Peyer's patch (tissue), 4 donors: ENCODE measurements at regions not wholly inside any gene's neighbourhood (a gene's known extent, or its start where the extent isn't known, plus 50 kb on each side); places are given as distances from the start of the nearest gene placed in this dataset.

Experiments
- POLR2A ChIP-seq, 2 donors: fragments of 450-650 bp; IDR thresholded peaks; one replicate each; pipeline ENCODE4 v1.5.1; 2017; ENCODE audit warnings: antibody characterized with exemption in 2 of 2, mild to moderate bottlenecking in 2 of 2, moderate library complexity in 2 of 2
- TF ChIP-seq, protein P1 (sequence below), 6 experiments: fragments of 450-650 bp in 4 of 6; fragments of 200-600 bp in 2 of 6; sonication (generic) in 1 of 6; IDR thresholded peaks; one replicate each; pipeline ENCODE4 v1.5.1; 2017 to 2019; ENCODE audit warnings: antibody characterized with exemption in 6 of 6, mild to moderate bottlenecking in 3 of 6, moderate library complexity in 1 of 6

DNA sequence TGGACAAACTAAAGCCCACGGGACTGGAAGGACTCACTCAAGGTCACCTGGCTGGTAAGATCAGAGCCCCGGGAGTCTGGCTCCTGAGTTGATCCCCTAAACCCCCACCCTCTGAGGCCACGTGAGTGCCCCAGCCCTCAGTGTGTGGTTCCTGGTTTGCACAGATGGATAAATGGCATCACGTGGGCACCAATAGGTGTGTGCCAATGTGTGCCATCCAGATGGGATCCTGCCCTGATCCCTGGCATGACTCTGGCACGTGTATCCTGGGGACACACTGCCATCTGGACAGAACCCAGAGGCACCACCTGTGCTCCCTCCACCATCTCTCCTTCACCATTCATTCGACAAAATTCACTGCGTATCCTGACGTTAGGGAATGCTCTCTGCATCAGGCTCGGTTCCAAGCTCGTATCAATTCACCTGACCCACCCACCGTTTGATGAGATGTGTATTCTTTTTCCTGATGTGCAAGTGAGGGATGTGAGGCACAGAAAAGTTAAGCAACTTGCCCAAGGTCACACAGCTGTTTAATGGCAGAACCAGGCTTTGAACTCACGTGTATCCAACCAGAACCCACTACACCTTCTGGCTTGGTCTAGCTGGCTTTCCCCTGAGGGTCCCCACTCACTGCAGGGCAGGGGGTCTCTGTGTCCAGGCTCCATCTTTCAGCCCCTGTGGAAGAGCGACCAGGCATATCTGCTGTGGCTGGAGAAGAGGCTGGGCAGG lies 49.8 kb upstream of the PAX7 start:
- TF ChIP-seq, protein P1, sequence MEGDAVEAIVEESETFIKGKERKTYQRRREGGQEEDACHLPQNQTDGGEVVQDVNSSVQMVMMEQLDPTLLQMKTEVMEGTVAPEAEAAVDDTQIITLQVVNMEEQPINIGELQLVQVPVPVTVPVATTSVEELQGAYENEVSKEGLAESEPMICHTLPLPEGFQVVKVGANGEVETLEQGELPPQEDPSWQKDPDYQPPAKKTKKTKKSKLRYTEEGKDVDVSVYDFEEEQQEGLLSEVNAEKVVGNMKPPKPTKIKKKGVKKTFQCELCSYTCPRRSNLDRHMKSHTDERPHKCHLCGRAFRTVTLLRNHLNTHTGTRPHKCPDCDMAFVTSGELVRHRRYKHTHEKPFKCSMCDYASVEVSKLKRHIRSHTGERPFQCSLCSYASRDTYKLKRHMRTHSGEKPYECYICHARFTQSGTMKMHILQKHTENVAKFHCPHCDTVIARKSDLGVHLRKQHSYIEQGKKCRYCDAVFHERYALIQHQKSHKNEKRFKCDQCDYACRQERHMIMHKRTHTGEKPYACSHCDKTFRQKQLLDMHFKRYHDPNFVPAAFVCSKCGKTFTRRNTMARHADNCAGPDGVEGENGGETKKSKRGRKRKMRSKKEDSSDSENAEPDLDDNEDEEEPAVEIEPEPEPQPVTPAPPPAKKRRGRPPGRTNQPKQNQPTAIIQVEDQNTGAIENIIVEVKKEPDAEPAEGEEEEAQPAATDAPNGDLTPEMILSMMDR (IDR thresholded peaks at IDR 0.05): no peak
- no peak for TF ChIP-seq POLR2A (IDR thresholded peaks at IDR 0.05)
